ENCODE measurements at regions not wholly inside any gene's neighbourhood (a gene's known extent, or its start where the extent isn't known, plus 50 kb on each side); places are given as distances from the start of the nearest gene placed in this dataset.

GRCh38 chrX:122907375-122907774 is 276.7 kb upstream of the GRIA3 start:
- TF ChIP-seq, protein P1, sequence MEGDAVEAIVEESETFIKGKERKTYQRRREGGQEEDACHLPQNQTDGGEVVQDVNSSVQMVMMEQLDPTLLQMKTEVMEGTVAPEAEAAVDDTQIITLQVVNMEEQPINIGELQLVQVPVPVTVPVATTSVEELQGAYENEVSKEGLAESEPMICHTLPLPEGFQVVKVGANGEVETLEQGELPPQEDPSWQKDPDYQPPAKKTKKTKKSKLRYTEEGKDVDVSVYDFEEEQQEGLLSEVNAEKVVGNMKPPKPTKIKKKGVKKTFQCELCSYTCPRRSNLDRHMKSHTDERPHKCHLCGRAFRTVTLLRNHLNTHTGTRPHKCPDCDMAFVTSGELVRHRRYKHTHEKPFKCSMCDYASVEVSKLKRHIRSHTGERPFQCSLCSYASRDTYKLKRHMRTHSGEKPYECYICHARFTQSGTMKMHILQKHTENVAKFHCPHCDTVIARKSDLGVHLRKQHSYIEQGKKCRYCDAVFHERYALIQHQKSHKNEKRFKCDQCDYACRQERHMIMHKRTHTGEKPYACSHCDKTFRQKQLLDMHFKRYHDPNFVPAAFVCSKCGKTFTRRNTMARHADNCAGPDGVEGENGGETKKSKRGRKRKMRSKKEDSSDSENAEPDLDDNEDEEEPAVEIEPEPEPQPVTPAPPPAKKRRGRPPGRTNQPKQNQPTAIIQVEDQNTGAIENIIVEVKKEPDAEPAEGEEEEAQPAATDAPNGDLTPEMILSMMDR (IDR thresholded peaks at IDR 0.05; ENCODE audit: poor library complexity) = no peak
- no peak for TF ChIP-seq EZH2 (IDR thresholded peaks at IDR 0.05; ENCODE audit: borderline replicate concordance)
- TF ChIP-seq EZH2phosphoT487 (IDR thresholded peaks at IDR 0.05; ENCODE audit: low read depth, severe bottlenecking, unreplicated experiment) = no peak

Measured in hepatocyte (in vitro differentiated cells).